ENCODE measurements at regions not wholly inside any gene's neighbourhood (a gene's known extent, or its start where the extent isn't known, plus 50 kb on each side); places are given as distances from the start of the nearest gene placed in this dataset.

- no peak for DNase-seq
Observed at GRCh38 chr5:89133129-89133528, 250.1 kb upstream of the MEF2C start.

DNA sequence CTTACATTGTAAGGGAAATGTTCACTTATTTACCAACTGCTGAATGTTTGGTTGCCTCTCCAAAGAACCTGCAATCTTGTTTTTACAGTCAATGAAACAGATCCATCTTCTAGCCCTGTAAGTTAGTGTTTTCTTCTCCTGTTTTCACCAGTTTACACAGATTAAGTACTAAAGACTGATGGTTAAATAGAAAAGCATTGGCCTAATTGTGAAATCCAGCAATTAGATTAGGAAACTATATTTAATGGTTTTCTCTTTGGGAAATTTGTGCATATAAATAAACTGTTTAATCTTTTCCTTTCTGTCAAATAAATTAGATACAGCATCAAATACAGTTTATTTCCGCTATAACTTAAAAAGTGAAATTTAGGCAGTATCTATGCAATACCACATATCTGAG is 247.9 kb upstream of the MEF2C start:
- peak; percentile 65 to 73 for DNase-seq

DNA sequence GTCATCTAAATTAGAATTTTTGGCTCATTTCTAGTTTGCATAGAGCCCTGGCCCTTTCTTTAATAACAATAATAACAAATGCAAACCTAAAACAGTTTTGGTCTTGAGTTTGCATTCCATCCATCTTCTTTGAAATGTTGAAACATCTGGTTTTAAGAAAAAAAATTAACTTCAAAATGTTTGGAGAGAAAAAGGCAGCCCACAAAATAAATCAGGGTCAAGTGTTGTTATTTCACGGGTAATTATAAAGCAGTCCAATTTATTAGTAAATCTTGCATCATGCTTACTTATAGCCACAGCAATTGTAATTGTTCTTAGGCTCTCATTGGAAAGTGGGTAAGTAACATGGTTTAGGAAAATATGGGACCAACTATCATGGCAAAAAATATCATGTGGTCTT is 247.0 kb upstream of the MEF2C start:
- DNase-seq, result peak; percentile 41 to 42

GRCh38 chr5:89128906-89129625 is 246.1 kb upstream of the MEF2C start:
- no peak for DNase-seq

DNA sequence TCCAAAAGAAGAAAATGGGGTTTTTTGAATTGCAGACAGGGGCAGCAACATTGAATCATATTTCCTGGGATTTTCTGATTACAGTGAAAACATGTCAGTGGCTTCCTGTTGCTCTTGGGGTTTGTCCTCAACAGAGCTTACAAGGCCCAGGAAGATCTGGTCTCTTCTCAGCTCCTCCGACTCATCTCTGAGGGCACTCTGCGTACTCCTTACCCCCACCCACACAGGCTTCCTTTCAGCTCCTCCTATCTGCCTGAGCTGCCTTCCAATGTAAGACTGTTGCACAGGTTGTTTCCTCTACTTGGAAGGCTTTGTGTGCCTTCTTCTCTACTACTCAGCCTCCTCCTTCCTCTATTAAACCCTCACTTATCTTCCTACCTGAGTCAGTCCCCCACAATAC is 245.1 kb upstream of the MEF2C start:
- DNase-seq, result no peak

- peak; percentile 83 to 86 for DNase-seq
Observed at GRCh38 chr5:89127191-89127590, 244.2 kb upstream of the MEF2C start.

- no peak for DNase-seq
Observed at GRCh38 chr5:89125372-89125771, 242.4 kb upstream of the MEF2C start.

- DNase-seq, result no peak
Observed at GRCh38 chr5:89123581-89123980, 240.6 kb upstream of the MEF2C start.

DNA sequence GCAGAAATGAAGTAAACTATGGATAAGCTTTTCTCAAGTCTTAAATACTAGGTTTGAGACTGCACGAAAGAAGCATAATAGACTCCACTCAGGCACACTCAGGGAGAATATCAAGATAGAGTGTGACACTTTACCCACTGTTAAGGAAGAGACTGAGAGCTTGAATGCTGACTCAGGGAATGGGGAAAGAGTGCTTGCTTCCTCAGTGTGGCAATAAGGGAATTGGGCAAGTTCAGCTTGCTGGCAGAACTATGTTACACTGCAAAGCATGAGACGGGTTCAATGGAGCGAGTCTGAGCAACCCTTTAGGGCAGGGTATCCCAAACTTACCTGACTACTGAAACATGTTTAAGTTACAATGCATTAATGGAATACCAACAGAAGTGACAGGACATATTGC is 237.7 kb upstream of the MEF2C start:
- DNase-seq, result no peak

DNA sequence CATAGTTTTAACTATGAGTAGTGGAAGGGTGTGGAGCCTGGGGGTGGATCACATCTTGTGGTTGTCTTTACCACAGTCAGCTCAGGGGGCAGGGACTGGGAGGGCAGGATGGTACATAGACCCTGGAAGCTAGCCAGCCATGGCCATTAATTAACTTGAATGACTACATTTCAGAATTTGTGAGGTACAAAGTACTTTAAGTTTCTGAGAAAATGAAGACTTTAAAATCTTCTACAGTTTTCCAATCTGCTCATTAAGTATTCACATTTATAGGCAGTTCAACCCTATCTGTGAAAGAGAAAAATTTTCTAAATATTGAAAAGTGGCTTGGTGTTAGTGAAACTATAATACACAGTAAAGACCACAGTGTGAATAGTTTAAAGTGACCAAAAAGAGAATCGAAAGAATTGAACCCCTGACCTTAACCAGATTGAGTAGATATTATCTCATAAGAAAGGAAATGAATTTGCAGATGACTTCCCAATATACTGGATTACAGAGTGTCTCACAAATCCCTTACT is 234.2 kb upstream of the MEF2C start:
- no peak for DNase-seq

GRCh38 chr5:89110916-89111646 is 228.1 kb upstream of the MEF2C start:
- DNase-seq, result no peak

DNA sequence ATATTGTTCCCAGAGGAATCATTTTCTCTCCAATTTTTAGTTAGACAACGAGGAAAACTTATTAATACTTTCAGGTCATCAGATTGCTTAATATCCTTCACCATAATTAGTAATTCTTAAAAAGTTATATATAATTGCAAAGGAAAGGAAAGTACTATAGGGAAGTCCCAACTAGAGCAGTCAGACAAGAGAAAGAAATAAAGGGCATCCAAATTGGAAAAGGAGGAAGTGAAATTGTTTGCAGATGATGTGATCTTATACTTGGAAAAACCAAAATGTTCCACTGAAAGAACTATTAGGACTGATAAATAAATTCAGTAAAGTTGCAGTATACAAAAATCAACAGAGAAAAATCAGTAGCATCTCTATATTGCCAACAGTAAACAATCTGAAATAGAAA is 223.5 kb upstream of the MEF2C start:
- no peak for DNase-seq

- no peak for DNase-seq
Observed at GRCh38 chr5:89105836-89106235, 222.9 kb upstream of the MEF2C start.

DNA sequence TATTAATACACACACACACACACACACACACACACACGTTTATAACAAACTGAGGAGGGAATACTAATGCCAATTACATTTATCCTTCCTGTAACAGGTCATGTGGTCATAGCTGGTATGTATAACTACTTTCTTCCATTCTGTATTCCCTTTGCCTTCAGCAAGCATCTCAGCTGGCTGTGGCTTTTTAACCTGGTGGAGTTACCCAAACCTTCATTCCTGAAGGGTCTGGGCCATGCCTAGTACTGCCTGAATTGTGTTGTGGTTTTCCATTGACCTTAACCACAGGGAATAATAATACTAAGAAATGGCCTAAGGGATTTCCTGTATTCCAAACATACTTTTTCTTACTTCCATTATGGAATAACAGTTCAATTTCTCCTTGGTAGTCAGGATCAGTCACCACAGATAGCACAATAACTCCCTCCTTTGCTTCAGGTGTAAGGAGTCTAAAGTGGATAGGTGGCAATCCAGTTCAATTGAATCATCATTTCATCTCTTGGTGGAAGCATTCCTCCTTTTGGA is 222.2 kb upstream of the MEF2C start:
- DNase-seq, result no peak

DNA sequence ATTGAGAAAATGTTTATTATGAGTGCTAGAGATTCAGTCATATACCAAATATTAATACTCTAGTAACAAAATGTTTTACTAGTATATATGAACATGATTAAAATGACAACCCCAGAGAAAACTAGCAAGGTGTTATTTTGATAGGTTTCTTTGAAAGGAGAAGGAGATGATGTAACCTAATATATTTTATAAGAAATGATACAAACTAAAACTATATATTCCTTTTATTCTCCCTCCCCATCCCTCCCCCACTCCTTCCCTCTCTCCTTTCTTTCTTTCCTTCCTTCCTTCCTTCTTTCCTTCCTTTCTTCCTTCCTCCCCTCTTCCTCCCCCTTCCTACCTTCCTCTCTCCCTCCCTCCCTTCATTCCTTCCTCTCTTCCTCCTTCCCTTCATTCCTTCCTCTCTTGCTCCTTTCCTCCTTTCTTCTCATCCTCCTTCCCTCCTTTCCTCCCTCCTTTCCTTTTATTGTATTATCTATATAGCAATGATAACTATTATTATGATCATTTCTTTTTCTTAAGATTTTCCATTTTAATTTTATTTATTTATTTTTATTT is 215.3 kb upstream of the MEF2C start:
- DNase-seq, result no peak

- no peak for DNase-seq
Observed at GRCh38 chr5:89097103-89097502, 214.1 kb upstream of the MEF2C start.

GRCh38 chr5:89095341-89095740 is 212.4 kb upstream of the MEF2C start:
- no peak for DNase-seq

DNA sequence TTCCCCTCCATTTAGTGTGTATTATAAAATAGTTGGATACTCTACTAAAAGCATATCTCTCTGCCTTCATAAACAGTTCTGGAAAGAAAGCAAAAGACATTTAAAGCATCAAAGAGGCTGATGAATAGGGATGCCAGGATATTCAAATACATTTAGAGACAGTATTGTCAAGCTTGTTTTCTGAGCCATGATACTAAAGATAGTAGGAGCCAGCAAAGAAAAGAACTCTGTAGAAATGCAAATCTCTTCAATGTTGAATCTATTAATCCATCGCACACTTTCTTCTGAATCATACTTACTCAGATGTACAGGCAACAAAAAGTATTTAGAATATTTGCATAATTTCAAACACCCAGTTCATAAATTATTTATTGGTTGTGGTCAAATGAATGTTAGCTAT is 207.1 kb upstream of the MEF2C start:
- no peak for DNase-seq

GRCh38 chr5:89087551-89088318 is 204.8 kb upstream of the MEF2C start:
- DNase-seq, result no peak

GRCh38 chr5:89087128-89087527 is 204.1 kb upstream of the MEF2C start:
- no peak for DNase-seq

DNA sequence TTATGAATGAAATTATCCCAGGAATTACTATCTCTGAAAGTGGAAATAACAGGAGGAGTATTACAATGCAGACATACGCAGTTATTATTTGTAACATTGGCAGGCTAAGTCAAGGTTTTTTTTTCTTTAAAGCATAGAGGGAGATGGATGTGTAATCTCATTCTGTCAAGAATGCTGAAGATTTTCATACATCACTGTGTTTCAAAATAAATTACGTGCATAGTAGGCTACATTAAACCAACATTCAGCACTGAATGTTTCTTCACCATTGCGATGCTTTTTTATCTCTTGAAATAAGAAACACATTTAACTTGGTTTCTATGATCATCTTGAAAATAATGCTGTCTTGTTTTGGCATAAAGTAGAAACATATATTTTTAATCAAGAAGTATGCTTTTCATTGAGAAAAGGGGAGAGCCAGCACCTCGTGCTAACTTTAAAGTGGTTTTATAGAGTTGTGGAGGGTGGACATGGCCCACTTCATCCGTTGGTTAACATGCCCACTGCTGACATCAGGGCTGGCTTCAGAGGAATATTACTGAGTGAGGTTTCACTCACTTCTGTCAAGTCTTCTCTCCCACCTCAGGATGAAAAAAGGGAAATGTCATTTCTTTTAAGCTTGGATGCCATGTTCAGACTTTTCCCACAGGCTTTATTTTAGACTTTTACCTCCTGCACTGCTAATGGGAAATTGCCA is 203.6 kb upstream of the MEF2C start:
- DNase-seq, result no peak

All from right lung (tissue), 2 donors.